A673 (cell line): ENCODE measurements at regions not wholly inside any gene's neighbourhood (a gene's known extent, or its start where the extent isn't known, plus 50 kb on each side); places are given as distances from the start of the nearest gene placed in this dataset.

ENCODE experiments used
- BruUV-seq: library from RNA; stranded (reverse); fragments of 400-500 nt; replicated peaks from 2 replicates; lab custom pipeline; 2021; lab: Mats Ljungman, UMichigan
- CTCF ChIA-PET: fragments of 300-600 bp; sonication (Branson Sonifier 250); formaldehyde crosslinking; loops from one replicate; lab custom pipeline; 2022; ENCODE audit warnings: antibody characterized with exemption; lab: Charles Lee
- POLR2A ChIA-PET: fragments of 300-600 bp; sonication (Branson Sonifier 250); formaldehyde crosslinking; loops from one replicate; lab custom pipeline; 2022; ENCODE audit warnings: antibody characterized with exemption; ENCODE audit not compliant: low non-redundant PET; lab: Charles Lee
- DNase-seq: peaks from one replicate; pipeline ENCODE4 v3.0.0-alpha.2; 2015; ENCODE audit warnings: low spot score
- H3K27ac ChIP-seq: fragments of 200-600 bp; sonication (generic); 2 replicates; pipeline ENCODE4 v1.5.1; 2016; ENCODE audit warnings: mixed run types, low read depth, mild to moderate bottlenecking, mixed read lengths, antibody characterized with exemption, low read length; ENCODE audit not compliant: poor library complexity, severe bottlenecking
- H3K27me3 ChIP-seq: fragments of 200-600 bp; sonication (generic); replicated peaks from 2 replicates; pipeline ENCODE4 v1.6.1; 2017; ENCODE audit warnings: mixed run types, low read depth, mild to moderate bottlenecking, mixed read lengths, antibody characterized with exemption, low read length; ENCODE audit not compliant: insufficient read depth, poor library complexity
- H3K36me3 ChIP-seq: fragments of 200-600 bp; sonication (generic); 2 replicates; pipeline ENCODE4 v1.6.1; 2016; ENCODE audit warnings: mixed run types, mild to moderate bottlenecking, mixed read lengths, antibody characterized with exemption, low read length; ENCODE audit not compliant: insufficient read depth, poor library complexity, severe bottlenecking
- H3K4me1 ChIP-seq: fragments of 200-600 bp; sonication (generic); 2 replicates; pipeline ENCODE4 v1.6.1; 2017; ENCODE audit warnings: mixed run types, mild to moderate bottlenecking, mixed read lengths, antibody characterized with exemption, low read length; ENCODE audit not compliant: insufficient read depth, poor library complexity, severe bottlenecking
- H3K4me3 ChIP-seq: fragments of 200-600 bp; sonication (generic); 2 replicates; pipeline ENCODE4 v1.5.1; 2016; ENCODE audit warnings: low read depth, mixed run types, mild to moderate bottlenecking, mixed read lengths, low read length; ENCODE audit not compliant: poor library complexity, severe bottlenecking
- H3K9me3 ChIP-seq: fragments of 200-600 bp; sonication (generic); 2 replicates; pipeline ENCODE4 v1.6.1; 2016; ENCODE audit warnings: mixed run types, low read depth, mild to moderate bottlenecking, mixed read lengths, antibody characterized with exemption, low read length; ENCODE audit not compliant: poor library complexity, severe bottlenecking
- EZH2 ChIP-seq: fragments of 200-600 bp; sonication (generic); IDR thresholded peaks from 2 replicates; pipeline ENCODE4 v1.6.1; 2017; ENCODE audit warnings: borderline replicate concordance, low read depth, mild to moderate bottlenecking, mixed read lengths, antibody characterized with exemption, low read length; ENCODE audit not compliant: poor library complexity, severe bottlenecking
- intact Hi-C: fragments of 100-400 bp; cut with micrococcal nuclease; formaldehyde crosslinking; loops from one replicate; pipeline ENCODE4 v1.10.0; 2022; ENCODE audit not compliant: unreplicated experiment
- TF ChIP-seq, protein P1 (sequence below): fragments of 300-800, 200-600 bp; sonication (generic); conservative IDR thresholded peaks from 2 replicates; pipeline ENCODE4 v1.5.1; 2017; ENCODE audit warnings: low read depth, mild to moderate bottlenecking, antibody characterized with exemption, low read length, moderate library complexity, mixed read lengths

- Histone ChIP-seq H3K27ac (no peak overlapping the region), H3K9me3 (no peaks in the 10 kb centered on the region), H3K4me1 (no peaks in the 10 kb centered on the region), H3K27me3 (no peaks in the 10 kb centered on the region), H3K4me3 (no peak overlapping the region), H3K36me3 (no peaks in the 10 kb centered on the region)
- ChIA-PET POLR2A (no interaction called here), CTCF (no interaction called here)
- DNase-seq, result peak; percentile 31
- TF ChIP-seq, protein P1, sequence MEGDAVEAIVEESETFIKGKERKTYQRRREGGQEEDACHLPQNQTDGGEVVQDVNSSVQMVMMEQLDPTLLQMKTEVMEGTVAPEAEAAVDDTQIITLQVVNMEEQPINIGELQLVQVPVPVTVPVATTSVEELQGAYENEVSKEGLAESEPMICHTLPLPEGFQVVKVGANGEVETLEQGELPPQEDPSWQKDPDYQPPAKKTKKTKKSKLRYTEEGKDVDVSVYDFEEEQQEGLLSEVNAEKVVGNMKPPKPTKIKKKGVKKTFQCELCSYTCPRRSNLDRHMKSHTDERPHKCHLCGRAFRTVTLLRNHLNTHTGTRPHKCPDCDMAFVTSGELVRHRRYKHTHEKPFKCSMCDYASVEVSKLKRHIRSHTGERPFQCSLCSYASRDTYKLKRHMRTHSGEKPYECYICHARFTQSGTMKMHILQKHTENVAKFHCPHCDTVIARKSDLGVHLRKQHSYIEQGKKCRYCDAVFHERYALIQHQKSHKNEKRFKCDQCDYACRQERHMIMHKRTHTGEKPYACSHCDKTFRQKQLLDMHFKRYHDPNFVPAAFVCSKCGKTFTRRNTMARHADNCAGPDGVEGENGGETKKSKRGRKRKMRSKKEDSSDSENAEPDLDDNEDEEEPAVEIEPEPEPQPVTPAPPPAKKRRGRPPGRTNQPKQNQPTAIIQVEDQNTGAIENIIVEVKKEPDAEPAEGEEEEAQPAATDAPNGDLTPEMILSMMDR, result no peak
- TF ChIP-seq EZH2, result no peak
- intact Hi-C loops, result no loop called here
- no TSS peak for BruUV-seq
Measured at GRCh38 chr14:65356327-65356836, 56.1 kb upstream of the FUT8 start.

GRCh38 chr14:65357113-65357512 lies 55.4 kb upstream of the FUT8 start:
- CTCF ChIA-PET, result no interaction called here
- H3K36me3 ChIP-seq, result no peaks in the 10 kb centered on the region
- no TSS peak for BruUV-seq
- POLR2A ChIA-PET, result no interaction called here
- no peaks in the 10 kb centered on the region for H3K27me3 ChIP-seq
- H3K4me1 ChIP-seq, result no peaks in the 10 kb centered on the region
- no peaks in the 10 kb centered on the region for H3K9me3 ChIP-seq
- H3K4me3 ChIP-seq, result no peak overlapping the region
- intact Hi-C loops, result no loop called here
- no peak for TF ChIP-seq EZH2
- TF ChIP-seq, protein P1, result no peak
- no peak for DNase-seq
- H3K27ac ChIP-seq, result no peak overlapping the region

GRCh38 chr14:65357689-65358088 lies 54.8 kb upstream of the FUT8 start:
- POLR2A ChIA-PET, result no interaction called here
- Histone ChIP-seq H3K27me3 (no peaks in the 10 kb centered on the region), H3K27ac (no peak overlapping the region), H3K4me3 (no peak overlapping the region), H3K36me3 (no peaks in the 10 kb centered on the region), H3K9me3 (no peaks in the 10 kb centered on the region), H3K4me1 (no peaks in the 10 kb centered on the region)
- intact Hi-C loops, result no loop called here
- CTCF ChIA-PET, result no interaction called here
- no TSS peak for BruUV-seq
- no peak for DNase-seq
- no peak for TF ChIP-seq EZH2
- TF ChIP-seq, protein P1, result no peak
